Thyroid gland (tissue), 4 donors: ENCODE measurements at regions not wholly inside any gene's neighbourhood (a gene's known extent, or its start where the extent isn't known, plus 50 kb on each side); places are given as distances from the start of the nearest gene placed in this dataset.
A peak's percentile ranks its signal among the peaks of the same experiment; 100 is the strongest.

ENCODE experiments used
- DNase-seq, 2 donors: peaks; one replicate each; pipeline ENCODE4 v3.0.0-alpha.2; 2019
- H3K27ac ChIP-seq, 3 donors: fragments of 200-600 bp; sonication (generic); 1 replicate in 2 of 3; 2 replicates in 1 of 3; pipeline ENCODE4 v1.5.1; 2016 to 2019; ENCODE audit warnings: mild to moderate bottlenecking in 1 of 3, moderate library complexity in 1 of 3
- H3K27me3 ChIP-seq: fragments of 200-600 bp; sonication (generic); one replicate; pipeline ENCODE4 v1.5.1; 2019
- H3K36me3 ChIP-seq, 2 donors: fragments of 200-600 bp; sonication (generic); one replicate each; pipeline ENCODE4 v1.5.1; 2016 to 2019
- H3K4me1 ChIP-seq, 2 donors: fragments of 200-600 bp; sonication (generic); one replicate each; pipeline ENCODE4 v1.5.1; 2017 to 2019
- H3K4me3 ChIP-seq, 3 donors: fragments of 200-600 bp; sonication (generic); replicated peaks in 1 of 3; 1 replicate in 2 of 3; 2 replicates in 1 of 3; pipeline ENCODE4 v1.5.1; 2016; ENCODE audit warnings: mild to moderate bottlenecking in 1 of 3
- H3K9me3 ChIP-seq: fragments of 200-600 bp; sonication (generic); one replicate; pipeline ENCODE4 v1.5.1; 2017
- CTCF ChIP-seq, 6 experiments: fragments of 200-600 bp in 3 of 6; fragments of 450-650 bp in 3 of 6; sonication (generic) in 3 of 6; IDR thresholded peaks; one replicate each; pipeline ENCODE4 v1.5.1; 2016 to 2019; ENCODE audit warnings: antibody characterized with exemption in 6 of 6, mild to moderate bottlenecking in 2 of 6, inconsistent platforms in 1 of 6, moderate library complexity in 1 of 6
- POLR2A ChIP-seq, 2 donors: fragments of 450-650 bp; IDR thresholded peaks; one replicate each; pipeline ENCODE4 v1.6.1; 2017; ENCODE audit warnings: antibody characterized with exemption in 2 of 2, mild to moderate bottlenecking in 2 of 2, moderate library complexity in 1 of 2
- WGBS, 2 donors: methylation state at CpG; one replicate each; pipeline ENCODE4 v1.1.5; 2017; 5-methylcytosine and 5-hydroxymethylcytosine counted together
- intact Hi-C: fragments of 100-400 bp; cut with DNase I; formaldehyde crosslinking; loops from one replicate; pipeline ENCODE4 v1.15.1; 2023

- Histone ChIP-seq H3K4me3 (no peak overlapping the region), H3K9me3 (no peaks in the 10 kb centered on the region), H3K4me1 (no peaks in the 10 kb centered on the region), H3K36me3 (no peaks in the 10 kb centered on the region), H3K27me3 (no peaks in the 10 kb centered on the region), H3K27ac (no peak overlapping the region)
- WGBS, 2 donors = 31 to 33% methylated on average over 4 of the region's 4 CpGs
- DNase-seq = peak; percentile 10 to 26
- intact Hi-C loops = no loop called here
- TF ChIP-seq CTCF (IDR thresholded peaks at IDR 0.05) (no peak), POLR2A (IDR thresholded peaks at IDR 0.05) (no peak)
Observed at GRCh38 chr3:55330355-55330754, 156.8 kb downstream of the WNT5A start.

- H3K36me3 ChIP-seq = no peaks in the 10 kb centered on the region
- H3K27me3 ChIP-seq = no peaks in the 10 kb centered on the region
- 56 to 62% methylated on average over 1 of the region's 1 CpG for WGBS, 2 donors
- H3K4me1 ChIP-seq = no peaks in the 10 kb centered on the region
- no peak overlapping the region for H3K4me3 ChIP-seq
- H3K27ac ChIP-seq = no peak overlapping the region
- DNase-seq = no peak
- no peaks in the 10 kb centered on the region for H3K9me3 ChIP-seq
- intact Hi-C loops = no loop called here
- no peak for TF ChIP-seq CTCF (IDR thresholded peaks at IDR 0.05)
- TF ChIP-seq POLR2A (IDR thresholded peaks at IDR 0.05) = no peak
Observed at GRCh38 chr3:55329849-55330248, 157.3 kb downstream of the WNT5A start.

GRCh38 chr3:55327131-55327920 is 159.8 kb downstream of the WNT5A start:
- Histone ChIP-seq H3K9me3 (no peaks in the 10 kb centered on the region), H3K27ac (no peak overlapping the region), H3K4me1 (no peaks in the 10 kb centered on the region), H3K36me3 (no peaks in the 10 kb centered on the region), H3K4me3 (no peak overlapping the region), H3K27me3 (no peaks in the 10 kb centered on the region)
- DNase-seq = no peak
- 74 to 86% methylated on average over 2 of the region's 2 CpGs for WGBS, 2 donors
- no peak for TF ChIP-seq CTCF (IDR thresholded peaks at IDR 0.05)
- TF ChIP-seq POLR2A (IDR thresholded peaks at IDR 0.05) = no peak
- intact Hi-C loops = no loop called here

GRCh38 chr3:55322638-55323037 is 164.5 kb downstream of the WNT5A start:
- Histone ChIP-seq H3K27ac (no peak overlapping the region), H3K27me3 (no peaks in the 10 kb centered on the region), H3K4me3 (no peak overlapping the region), H3K36me3 (no peaks in the 10 kb centered on the region), H3K9me3 (no peaks in the 10 kb centered on the region), H3K4me1 (no peaks in the 10 kb centered on the region)
- TF ChIP-seq POLR2A (IDR thresholded peaks at IDR 0.05) (no peak), CTCF (IDR thresholded peaks at IDR 0.05) (no peak)
- WGBS, 2 donors = 72 to 84% methylated on average over 7 of the region's 7 CpGs
- no peak for DNase-seq
- intact Hi-C loops = no loop called here

- TF ChIP-seq CTCF (IDR thresholded peaks at IDR 0.05) (no peak), POLR2A (IDR thresholded peaks at IDR 0.05) (no peak)
- H3K27ac ChIP-seq = no peak overlapping the region
- intact Hi-C loops = no loop called here
- no peak overlapping the region for H3K4me3 ChIP-seq
- H3K27me3 ChIP-seq = no peaks in the 10 kb centered on the region
- no peak for DNase-seq
- no peaks in the 10 kb centered on the region for H3K4me1 ChIP-seq
- no peaks in the 10 kb centered on the region for H3K36me3 ChIP-seq
- 79 to 90% methylated on average over 1 of the region's 1 CpG for WGBS, 2 donors
- H3K9me3 ChIP-seq = no peaks in the 10 kb centered on the region
Observed at GRCh38 chr3:55320928-55321327, 166.2 kb downstream of the WNT5A start.
